ENCODE measurements at regions not wholly inside any gene's neighbourhood (a gene's known extent, or its start where the extent isn't known, plus 50 kb on each side); places are given as distances from the start of the nearest gene placed in this dataset.

GRCh38 chr16:63568164-63568563 is 1531.9 kb upstream of the CDH8 start:
- Histone ChIP-seq H3K27me3 (replicated peaks; ENCODE audit: control insufficient read depth, insufficient read depth, low read length) (no peaks in the 10 kb centered on the region), H3K36me3 (ENCODE audit: control insufficient read depth, insufficient read depth, low read length) (no peaks in the 10 kb centered on the region), H3K4me3 (ENCODE audit: low read depth, low read length) (no peak overlapping the region), H3K4me1 (no peaks in the 10 kb centered on the region), H3K9me3 (no peaks in the 10 kb centered on the region)
- no TSS peak for BruUV-seq (replicated peaks)
- no peak for TF ChIP-seq CTCF (IDR thresholded peaks at IDR 0.05; ENCODE audit: insufficient read depth in 1 of 2, low read depth in 1 of 2, low read length in 1 of 2, severe bottlenecking in 1 of 2, unreplicated experiment in 1 of 2)
- H3K4me3 Mint-ChIP-seq (ENCODE audit: unreplicated experiment), result no peak overlapping the region
- DNase-seq, result no peak
- ChIA-PET POLR2A (no interaction called here), CTCF (no interaction called here)
- H3K27ac Mint-ChIP-seq (ENCODE audit: unreplicated experiment), result no peak overlapping the region
- intact Hi-C loops (cut with micrococcal nuclease; ENCODE audit: unreplicated experiment), result no loop called here
- H3K9me3 Mint-ChIP-seq (ENCODE audit: unreplicated experiment), result no peaks in the 10 kb centered on the region
- no peaks in the 10 kb centered on the region for H3K27me3 Mint-ChIP-seq (ENCODE audit: insufficient read depth, unreplicated experiment)
- H3K36me3 Mint-ChIP-seq (ENCODE audit: insufficient read depth, unreplicated experiment), result no peaks in the 10 kb centered on the region
- no peaks in the 10 kb centered on the region for H3K4me1 Mint-ChIP-seq (ENCODE audit: low read depth, unreplicated experiment)

- Mint-ChIP-seq H3K9me3 (ENCODE audit: unreplicated experiment) (peaks cover 16% of the 10 kb centered on the region), H3K27ac (ENCODE audit: unreplicated experiment) (no peak overlapping the region), H3K4me1 (ENCODE audit: low read depth, unreplicated experiment) (no peaks in the 10 kb centered on the region), H3K36me3 (ENCODE audit: insufficient read depth, unreplicated experiment) (no peaks in the 10 kb centered on the region), H3K27me3 (ENCODE audit: insufficient read depth, unreplicated experiment) (no peaks in the 10 kb centered on the region), H3K4me3 (ENCODE audit: unreplicated experiment) (no peak overlapping the region)
- TF ChIP-seq CTCF (IDR thresholded peaks at IDR 0.05; ENCODE audit: insufficient read depth in 1 of 2, low read depth in 1 of 2, low read length in 1 of 2, severe bottlenecking in 1 of 2, unreplicated experiment in 1 of 2), result no peak
- DNase-seq, result no peak
- Histone ChIP-seq H3K27me3 (replicated peaks; ENCODE audit: control insufficient read depth, insufficient read depth, low read length) (no peaks in the 10 kb centered on the region), H3K9me3 (peaks cover 7% of the 10 kb centered on the region; the same call in 1 of the 2 replicates), H3K4me1 (no peaks in the 10 kb centered on the region), H3K36me3 (ENCODE audit: control insufficient read depth, insufficient read depth, low read length) (no peaks in the 10 kb centered on the region), H3K4me3 (ENCODE audit: low read depth, low read length) (no peak overlapping the region)
- POLR2A ChIA-PET, result no interaction called here
- BruUV-seq (replicated peaks), result no TSS peak
- intact Hi-C loops (cut with micrococcal nuclease; ENCODE audit: unreplicated experiment), result no loop called here
- CTCF ChIA-PET, result no interaction called here
These were observed 1527.7 kb upstream of the CDH8 start for GRCh38 chr16:63563819-63564505.

GRCh38 chr16:63553980-63554379 is 1517.7 kb upstream of the CDH8 start:
- DNase-seq, result no peak
- Histone ChIP-seq H3K4me1 (no peaks in the 10 kb centered on the region), H3K36me3 (ENCODE audit: control insufficient read depth, insufficient read depth, low read length) (no peaks in the 10 kb centered on the region), H3K9me3 (no peaks in the 10 kb centered on the region), H3K4me3 (ENCODE audit: low read depth, low read length) (no peak overlapping the region), H3K27me3 (replicated peaks; ENCODE audit: control insufficient read depth, insufficient read depth, low read length) (no peaks in the 10 kb centered on the region)
- intact Hi-C loops (cut with micrococcal nuclease; ENCODE audit: unreplicated experiment), result no loop called here
- no peaks in the 10 kb centered on the region for H3K27me3 Mint-ChIP-seq (ENCODE audit: insufficient read depth, unreplicated experiment)
- no TSS peak for BruUV-seq (replicated peaks)
- H3K4me1 Mint-ChIP-seq (ENCODE audit: low read depth, unreplicated experiment), result no peaks in the 10 kb centered on the region
- ChIA-PET CTCF (no interaction called here), POLR2A (no interaction called here)
- no peaks in the 10 kb centered on the region for H3K9me3 Mint-ChIP-seq (ENCODE audit: unreplicated experiment)
- H3K4me3 Mint-ChIP-seq (ENCODE audit: unreplicated experiment), result no peak overlapping the region
- no peak overlapping the region for H3K27ac Mint-ChIP-seq (ENCODE audit: unreplicated experiment)
- no peak for TF ChIP-seq CTCF (IDR thresholded peaks at IDR 0.05; ENCODE audit: insufficient read depth in 1 of 2, low read depth in 1 of 2, low read length in 1 of 2, severe bottlenecking in 1 of 2, unreplicated experiment in 1 of 2)
- no peaks in the 10 kb centered on the region for H3K36me3 Mint-ChIP-seq (ENCODE audit: insufficient read depth, unreplicated experiment)
